ENCODE measurements at regions not wholly inside any gene's neighbourhood (a gene's known extent, or its start where the extent isn't known, plus 50 kb on each side); places are given as distances from the start of the nearest gene placed in this dataset.

DNA sequence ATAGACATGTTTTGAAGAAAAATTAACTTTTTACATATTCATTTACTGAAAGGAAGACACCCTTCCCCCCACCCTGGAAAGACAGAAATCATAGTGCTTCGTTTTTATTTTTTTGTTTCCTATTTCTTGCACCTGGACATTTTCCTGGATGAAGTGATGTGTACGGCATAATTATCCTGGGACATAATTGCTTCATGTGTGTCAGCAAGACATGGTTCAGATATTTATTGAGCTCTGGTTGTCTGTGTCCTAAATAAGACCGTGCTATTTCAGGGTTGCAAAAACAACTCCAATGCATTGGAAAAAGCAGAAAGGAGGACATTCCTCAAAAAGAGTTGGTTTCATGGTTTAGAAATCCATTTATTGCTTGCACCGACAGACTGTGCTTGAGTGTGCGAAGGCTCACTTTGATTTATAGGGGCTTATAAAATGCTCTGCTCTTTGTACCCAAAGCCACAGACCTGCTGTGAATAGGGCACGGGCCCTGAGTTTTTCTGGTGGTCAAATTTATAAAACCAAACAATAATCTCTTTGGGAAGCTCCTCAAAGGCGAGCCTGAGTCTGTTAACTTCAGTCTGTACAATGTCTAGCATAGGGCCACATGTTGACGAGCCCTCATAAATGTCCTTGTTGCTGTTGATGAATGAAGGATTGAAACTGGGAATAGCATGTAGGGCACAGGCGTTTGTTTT, 179.5 kb downstream of the SOX4 start:
- CTCF ChIA-PET: no interaction called here
- H3K4me3 ChIP-seq: no peak overlapping the region
- H3K4me2 ChIP-seq: no peak overlapping the region
- peaks cover 26% of the 10 kb centered on the region for H3K4me1 ChIP-seq
- POLR2A ChIA-PET: no interaction called here
- H3K27ac ChIP-seq: 0 out of 6 replicates have a peak overlapping the region, but pooled peaks of 1 of the 2 experiments have one; percentile 26
- ATAC-seq (no peak), DNase-seq (ENCODE audit: low read depth in 1 of 2, low spot score in 1 of 2) (no peak), FAIRE-seq (no peak)
- H3K9me3 ChIP-seq: no peaks in the 10 kb centered on the region
- WGBS (ENCODE audit: missing lambda C conversion rate): 88% methylated on average over 8 of the region's 9 CpGs
- TF ChIP-seq CHD4 (IDR thresholded peaks at IDR 0.05; ENCODE audit: borderline replicate concordance) (no peak), HEYL (CRISPR knock-in tag; IDR thresholded peaks at IDR 0.05) (no peak), HES2 (IDR thresholded peaks at IDR 0.05) (no peak), JUNB (IDR thresholded peaks at IDR 0.05) (no peak), HDAC2 (IDR thresholded peaks at IDR 0.05) (no peak), JUN (IDR thresholded peaks at IDR 0.05) (no peak), FOSL2 (IDR thresholded peaks at IDR 0.05) (no peak), FOSL2 (CRISPR knock-in tag; IDR thresholded peaks at IDR 0.05) (no peak), HOXA7 (CRISPR knock-in tag; IDR thresholded peaks at IDR 0.05) (no peak), BCL3 (IDR thresholded peaks at IDR 0.05) (no peak), ZSCAN20 (CRISPR knock-in tag; IDR thresholded peaks at IDR 0.05) (no peak), RFX5 (IDR thresholded peaks at IDR 0.05) (no peak), KDM1A (IDR thresholded peaks at IDR 0.05; ENCODE audit: low read depth) (no peak), ZFP36 (IDR thresholded peaks at IDR 0.05; ENCODE audit: borderline replicate concordance, partially characterized antibody) (no peak), TP53 (CRISPR knock-in tag; IDR thresholded peaks at IDR 0.05) (no peak), FOSB (CRISPR knock-in tag; IDR thresholded peaks at IDR 0.05) (no peak), SREBF2 (IDR thresholded peaks at IDR 0.05) (no peak), SMC3 (IDR thresholded peaks at IDR 0.05) (no peak), EHMT2 (IDR thresholded peaks at IDR 0.05; ENCODE audit: low read depth) (no peak)
- TF ChIP-seq, protein P1, sequence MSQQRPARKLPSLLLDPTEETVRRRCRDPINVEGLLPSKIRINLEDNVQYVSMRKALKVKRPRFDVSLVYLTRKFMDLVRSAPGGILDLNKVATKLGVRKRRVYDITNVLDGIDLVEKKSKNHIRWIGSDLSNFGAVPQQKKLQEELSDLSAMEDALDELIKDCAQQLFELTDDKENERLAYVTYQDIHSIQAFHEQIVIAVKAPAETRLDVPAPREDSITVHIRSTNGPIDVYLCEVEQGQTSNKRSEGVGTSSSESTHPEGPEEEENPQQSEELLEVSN (IDR thresholded peaks at IDR 0.05; ENCODE audit: borderline replicate concordance, low read depth): no peak
- TF ChIP-seq, protein P2, sequence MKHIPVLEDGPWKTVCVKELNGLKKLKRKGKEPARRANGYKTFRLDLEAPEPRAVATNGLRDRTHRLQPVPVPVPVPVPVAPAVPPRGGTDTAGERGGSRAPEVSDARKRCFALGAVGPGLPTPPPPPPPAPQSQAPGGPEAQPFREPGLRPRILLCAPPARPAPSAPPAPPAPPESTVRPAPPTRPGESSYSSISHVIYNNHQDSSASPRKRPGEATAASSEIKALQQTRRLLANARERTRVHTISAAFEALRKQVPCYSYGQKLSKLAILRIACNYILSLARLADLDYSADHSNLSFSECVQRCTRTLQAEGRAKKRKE (CRISPR knock-in tag; IDR thresholded peaks at IDR 0.05; ENCODE audit: low read depth): no peak

DNA sequence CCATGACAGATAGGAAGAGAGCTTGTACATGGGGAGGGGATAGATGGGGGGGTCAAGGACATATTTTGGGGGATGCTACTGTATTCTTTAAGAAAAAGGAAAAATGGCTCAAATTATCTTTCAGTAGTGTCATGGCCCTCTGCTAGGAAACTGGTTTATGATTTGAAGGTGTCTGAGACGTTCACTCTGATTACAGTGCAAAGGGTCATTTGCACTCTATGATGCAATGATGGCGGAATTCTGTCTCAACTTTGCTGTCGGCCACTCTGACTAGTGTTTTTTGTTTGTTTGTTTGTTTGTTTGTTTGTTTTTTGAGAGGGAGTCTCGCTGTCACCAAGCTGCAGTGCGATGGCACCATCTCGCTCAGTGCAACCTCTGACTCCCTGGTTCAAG, 180.0 kb downstream of the SOX4 start:
- CTCF ChIA-PET: no interaction called here
- WGBS (ENCODE audit: missing lambda C conversion rate): 86% methylated on average over 6 of the region's 6 CpGs
- FAIRE-seq (no peak), DNase-seq (ENCODE audit: low read depth in 1 of 2, low spot score in 1 of 2) (no peak), ATAC-seq (no peak)
- no peak overlapping the region for H3K4me2 ChIP-seq
- H3K9me3 ChIP-seq: no peaks in the 10 kb centered on the region
- POLR2A ChIA-PET: no interaction called here
- H3K4me1 ChIP-seq: peaks cover 21% of the 10 kb centered on the region
- H3K4me3 ChIP-seq: no peak overlapping the region
- H3K27ac ChIP-seq: no peak overlapping the region
- TF ChIP-seq, protein P1 (IDR thresholded peaks at IDR 0.05; ENCODE audit: borderline replicate concordance, low read depth): no peak
- TF ChIP-seq ESRRA (IDR thresholded peaks at IDR 0.05; ENCODE audit: borderline replicate concordance, low read length) (no peak), NFE2L2 (conservative IDR thresholded peaks at IDR 0.05; ENCODE audit: low read length) (no peak), RNF2 (IDR thresholded peaks at IDR 0.05; ENCODE audit: borderline replicate concordance, low read depth) (no peak), RCOR1 (IDR thresholded peaks at IDR 0.05; ENCODE audit: low read depth, low read length) (no peak), HOXB13 (CRISPR knock-in tag; IDR thresholded peaks at IDR 0.05; ENCODE audit: low read depth) (no peak), HOXA7 (CRISPR knock-in tag; IDR thresholded peaks at IDR 0.05) (no peak), RARB (CRISPR knock-in tag; IDR thresholded peaks at IDR 0.05) (no peak), HDAC2 (IDR thresholded peaks at IDR 0.05) (no peak), POLR2A (IDR thresholded peaks at IDR 0.05; ENCODE audit: low read length) (no peak), ZFP36 (IDR thresholded peaks at IDR 0.05; ENCODE audit: borderline replicate concordance, partially characterized antibody) (no peak), NR3C1 (IDR thresholded peaks at IDR 0.05) (no peak)
- TF ChIP-seq, protein P3, sequence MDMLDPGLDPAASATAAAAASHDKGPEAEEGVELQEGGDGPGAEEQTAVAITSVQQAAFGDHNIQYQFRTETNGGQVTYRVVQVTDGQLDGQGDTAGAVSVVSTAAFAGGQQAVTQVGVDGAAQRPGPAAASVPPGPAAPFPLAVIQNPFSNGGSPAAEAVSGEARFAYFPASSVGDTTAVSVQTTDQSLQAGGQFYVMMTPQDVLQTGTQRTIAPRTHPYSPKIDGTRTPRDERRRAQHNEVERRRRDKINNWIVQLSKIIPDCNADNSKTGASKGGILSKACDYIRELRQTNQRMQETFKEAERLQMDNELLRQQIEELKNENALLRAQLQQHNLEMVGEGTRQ (IDR thresholded peaks at IDR 0.05): no peak

All from A549 (cell line).